HEK293T (cell line): ENCODE measurements at regions not wholly inside any gene's neighbourhood (a gene's known extent, or its start where the extent isn't known, plus 50 kb on each side); places are given as distances from the start of the nearest gene placed in this dataset.

Source experiments
- CTCF ChIA-PET: fragments of 350-600 bp; formaldehyde crosslinking; extraction: SDS; loops from one replicate; lab custom pipeline; 2021; ENCODE audit warnings: antibody characterized with exemption, inconsistent platforms; lab: Yijun Ruan, JAX
- POLR2A ChIA-PET: fragments of 350-600 bp; formaldehyde crosslinking; extraction: SDS; loops from one replicate; lab custom pipeline; 2020; ENCODE audit warnings: antibody characterized with exemption, inconsistent platforms; lab: Yijun Ruan, JAX
- DNase-seq: peaks from one replicate; pipeline ENCODE4 v3.0.0; 2012; ENCODE audit warnings: mixed read lengths; ENCODE audit errors: extremely low spot score
- ARNT ChIP-seq: fragments of 450-650 bp; IDR thresholded peaks from 2 replicates; pipeline ENCODE4 v1.6.1; 2017; ENCODE audit warnings: mild to moderate bottlenecking
- BHLHE40 ChIP-seq: fragments of 450-650 bp; IDR thresholded peaks from 2 replicates; pipeline ENCODE4 v1.6.1; 2016; ENCODE audit warnings: mild to moderate bottlenecking, moderate library complexity, borderline replicate concordance
- CTBP1 ChIP-seq: fragments of 450-650 bp; IDR thresholded peaks from 2 replicates; pipeline ENCODE4 v1.6.1; 2016; ENCODE audit warnings: borderline replicate concordance
- ELF4 ChIP-seq: fragments of 450-650 bp; IDR thresholded peaks from 2 replicates; pipeline ENCODE4 v1.6.1; 2017; ENCODE audit warnings: antibody characterized with exemption
- FOXA1 ChIP-seq: fragments of 450-650 bp; IDR thresholded peaks from 2 replicates; pipeline ENCODE4 v1.6.1; 2016; ENCODE audit warnings: mild to moderate bottlenecking
- FOXK2 ChIP-seq: fragments of 450-650 bp; IDR thresholded peaks from 2 replicates; pipeline ENCODE4 v1.6.1; 2016; ENCODE audit warnings: mild to moderate bottlenecking
- FOXM1 ChIP-seq: fragments of 450-650 bp; IDR thresholded peaks from 2 replicates; pipeline ENCODE4 v1.6.1; 2017; ENCODE audit warnings: mild to moderate bottlenecking, borderline replicate concordance
- HDGF ChIP-seq: fragments of 450-650 bp; IDR thresholded peaks from 2 replicates; pipeline ENCODE4 v1.6.1; 2017; ENCODE audit warnings: antibody characterized with exemption, borderline replicate concordance
- L3MBTL2 ChIP-seq: fragments of 450-650 bp; conservative IDR thresholded peaks from 2 replicates; pipeline ENCODE4 v1.6.1; 2016; ENCODE audit warnings: mild to moderate bottlenecking
- LEF1 ChIP-seq: fragments of 450-650 bp; IDR thresholded peaks from 2 replicates; pipeline ENCODE4 v1.6.1; 2017; ENCODE audit warnings: mild to moderate bottlenecking, borderline replicate concordance
- NFRKB ChIP-seq: fragments of 450-650 bp; IDR thresholded peaks from 2 replicates; pipeline ENCODE4 v1.6.1; 2016; ENCODE audit warnings: mild to moderate bottlenecking, moderate library complexity
- SP1 ChIP-seq: fragments of 450-650 bp; IDR thresholded peaks from 2 replicates; pipeline ENCODE4 v1.6.1; 2017
- SUZ12 ChIP-seq: fragments of 450-650 bp; IDR thresholded peaks from 2 replicates; pipeline ENCODE4 v1.6.1; 2016; ENCODE audit warnings: mild to moderate bottlenecking
- TARDBP ChIP-seq: fragments of 450-650 bp; IDR thresholded peaks from 2 replicates; pipeline ENCODE4 v1.6.1; 2016
- ZNF384 ChIP-seq: fragments of 450-650 bp; IDR thresholded peaks from 2 replicates; pipeline ENCODE4 v1.6.1; 2016
- TF ChIP-seq, protein P1 (sequence below): fragments of 450-650 bp; IDR thresholded peaks from 2 replicates; pipeline ENCODE4 v1.6.1; 2016

DNA sequence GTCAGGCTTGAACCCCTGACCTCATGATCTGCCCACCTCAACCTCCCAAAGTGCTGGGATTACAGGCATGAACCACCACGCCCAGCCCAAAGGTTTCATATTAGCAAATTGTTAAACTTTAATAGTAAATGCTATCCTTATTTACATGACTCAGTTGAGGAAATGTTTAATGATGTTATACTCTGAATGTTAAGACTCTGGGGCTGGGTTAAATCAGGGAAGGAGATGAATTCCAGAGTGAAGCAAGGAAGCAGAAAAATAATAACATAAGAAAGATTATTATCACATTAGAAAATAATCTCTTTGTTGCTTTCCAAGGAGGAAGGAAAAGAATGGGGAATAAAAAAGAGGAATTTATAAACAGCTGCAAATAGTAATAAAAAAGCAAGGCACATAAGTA, 105.3 kb downstream of the PTGS2 start:
- CTCF ChIA-PET: no interaction called here
- POLR2A ChIA-PET: no interaction called here
- no peak for DNase-seq

GRCh38 chr1:186572509-186572908, 107.7 kb downstream of the PTGS2 start:
- ChIA-PET CTCF (no interaction called here), POLR2A (no interaction called here)
- DNase-seq: no peak
- TF ChIP-seq TARDBP (no peak), CTBP1 (no peak), FOXM1 (no peak), SP1 (no peak), ELF4 (no peak), NFRKB (no peak), FOXK2 (no peak), ARNT (no peak)

More for the DNA sequence above, 105.3 kb downstream of the PTGS2 start:
- no peak for TF ChIP-seq TARDBP
- TF ChIP-seq HDGF: no peak

DNA sequence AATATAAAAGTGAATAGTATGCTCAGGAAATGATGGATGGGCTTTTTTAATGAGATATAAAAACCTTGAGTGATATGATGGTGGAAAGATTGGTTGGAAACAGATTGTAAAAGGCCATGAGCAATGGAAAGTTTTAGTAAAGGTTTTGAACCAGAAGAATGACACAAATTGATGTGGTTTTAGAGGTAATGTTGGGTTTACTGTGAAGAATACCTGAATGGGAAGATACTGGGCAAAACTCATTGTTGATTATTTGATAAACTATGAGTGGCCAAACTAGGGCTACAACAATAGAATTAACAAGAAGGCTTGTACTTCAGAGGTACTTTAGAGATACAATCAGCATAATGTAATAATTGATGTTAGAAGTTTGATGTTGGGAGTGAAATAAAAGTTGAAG, 108.5 kb downstream of the PTGS2 start:
- no peak for DNase-seq
- ChIA-PET CTCF (no interaction called here), POLR2A (no interaction called here)
- no peak for TF ChIP-seq CTBP1
- no peak for TF ChIP-seq LEF1
- no peak for TF ChIP-seq HDGF
- no peak for TF ChIP-seq FOXM1
- TF ChIP-seq FOXA1: no peak
- no peak for TF ChIP-seq ARNT
- TF ChIP-seq NFRKB: no peak
- no peak for TF ChIP-seq SUZ12
- TF ChIP-seq ZNF384: no peak
- TF ChIP-seq FOXK2: no peak
- TF ChIP-seq ELF4: no peak
- TF ChIP-seq, protein P1, sequence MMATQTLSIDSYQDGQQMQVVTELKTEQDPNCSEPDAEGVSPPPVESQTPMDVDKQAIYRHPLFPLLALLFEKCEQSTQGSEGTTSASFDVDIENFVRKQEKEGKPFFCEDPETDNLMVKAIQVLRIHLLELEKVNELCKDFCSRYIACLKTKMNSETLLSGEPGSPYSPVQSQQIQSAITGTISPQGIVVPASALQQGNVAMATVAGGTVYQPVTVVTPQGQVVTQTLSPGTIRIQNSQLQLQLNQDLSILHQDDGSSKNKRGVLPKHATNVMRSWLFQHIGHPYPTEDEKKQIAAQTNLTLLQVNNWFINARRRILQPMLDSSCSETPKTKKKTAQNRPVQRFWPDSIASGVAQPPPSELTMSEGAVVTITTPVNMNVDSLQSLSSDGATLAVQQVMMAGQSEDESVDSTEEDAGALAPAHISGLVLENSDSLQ: no peak

DNA sequence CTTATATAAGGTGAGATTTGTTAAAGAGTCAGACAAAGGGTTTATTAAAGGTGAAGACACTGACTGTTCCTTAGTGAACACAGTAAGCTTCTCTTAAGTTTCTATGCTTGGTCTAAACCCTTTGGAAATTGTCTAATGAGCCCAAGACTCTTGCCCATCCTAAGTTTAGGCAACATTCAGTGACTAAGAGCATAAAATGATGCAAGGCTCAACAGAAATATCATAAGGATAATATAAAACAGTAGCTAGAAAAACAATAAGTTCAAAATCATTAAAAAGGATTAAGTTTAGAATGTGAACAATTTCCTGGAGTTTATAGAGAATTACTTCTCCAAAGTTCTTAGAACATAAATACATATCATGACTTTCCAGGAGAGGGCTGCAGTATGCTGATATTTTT, 108.9 kb upstream of the PDC start:
- ChIA-PET CTCF (no interaction called here), POLR2A (no interaction called here)
- TF ChIP-seq BHLHE40 (no peak), NFRKB (no peak), ARNT (no peak), ZNF384 (no peak), LEF1 (no peak)
- TF ChIP-seq, protein P1: no peak
- DNase-seq: no peak

GRCh38 chr1:186568221-186568620, 107.3 kb upstream of the PDC start:
- no peak for TF ChIP-seq ZNF384
- no peak for TF ChIP-seq ELF4
- no peak for TF ChIP-seq BHLHE40
- TF ChIP-seq FOXA1: no peak
- no peak for TF ChIP-seq NFRKB
- no peak for TF ChIP-seq ARNT
- no peak for TF ChIP-seq L3MBTL2
- ChIA-PET CTCF (no interaction called here), POLR2A (no interaction called here)
- no peak for DNase-seq

GRCh38 chr1:186566140-186566855, 105.4 kb upstream of the PDC start:
- POLR2A ChIA-PET: no interaction called here
- TF ChIP-seq L3MBTL2: no peak
- no peak for TF ChIP-seq SP1
- TF ChIP-seq, protein P1: no peak
- no peak for TF ChIP-seq HDGF
- TF ChIP-seq FOXK2: no peak
- TF ChIP-seq TARDBP: no peak
- TF ChIP-seq LEF1: no peak
- no peak for TF ChIP-seq CTBP1
- no peak for TF ChIP-seq FOXM1
- TF ChIP-seq BHLHE40: no peak
- TF ChIP-seq SUZ12: no peak
- TF ChIP-seq ARNT: no peak
- TF ChIP-seq NFRKB: no peak
- no peak for TF ChIP-seq ELF4
- TF ChIP-seq ZNF384: no peak
- CTCF ChIA-PET: interaction anchor here (0.6 kb wide), 1 partner anchor 9 kb away, joined by 3 read pairs; no protein-coding TSS in a partner anchor
- DNase-seq: no peak

- CTCF ChIA-PET: no interaction called here
- no peak for TF ChIP-seq SP1
- no peak for TF ChIP-seq ELF4
- no peak for TF ChIP-seq NFRKB
Measured at GRCh38 chr1:186564582-186564981, 103.7 kb upstream of the PDC start.

More at GRCh38 chr1:186564582-186564981, 103.7 kb upstream of the PDC start:
- POLR2A ChIA-PET: no interaction called here
- DNase-seq: no peak
